GM03348 (cell line): ENCODE measurements at regions not wholly inside any gene's neighbourhood (a gene's known extent, or its start where the extent isn't known, plus 50 kb on each side); places are given as distances from the start of the nearest gene placed in this dataset.

Source experiments
- DNase-seq: peaks from one replicate; pipeline ENCODE4 v3.0.0; 2012; ENCODE audit warnings: low spot score

DNA sequence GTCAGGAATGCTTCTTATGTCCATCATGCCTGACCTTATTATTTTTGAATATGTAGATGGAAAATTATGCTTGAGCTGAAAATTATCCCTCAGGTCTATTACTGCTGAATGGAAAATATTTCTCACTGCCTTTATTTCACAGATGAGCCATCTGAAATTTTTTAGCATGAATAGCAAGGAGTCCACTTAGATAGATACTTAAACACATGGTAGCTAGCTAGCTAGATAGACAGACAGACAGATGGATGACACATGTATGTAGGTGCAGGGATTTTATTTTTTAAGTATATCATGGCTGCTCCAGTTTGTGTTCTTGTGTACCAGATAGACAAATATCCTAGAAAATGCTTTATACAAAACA is 645.0 kb downstream of the MMUT start:
- DNase-seq: no peak

DNA sequence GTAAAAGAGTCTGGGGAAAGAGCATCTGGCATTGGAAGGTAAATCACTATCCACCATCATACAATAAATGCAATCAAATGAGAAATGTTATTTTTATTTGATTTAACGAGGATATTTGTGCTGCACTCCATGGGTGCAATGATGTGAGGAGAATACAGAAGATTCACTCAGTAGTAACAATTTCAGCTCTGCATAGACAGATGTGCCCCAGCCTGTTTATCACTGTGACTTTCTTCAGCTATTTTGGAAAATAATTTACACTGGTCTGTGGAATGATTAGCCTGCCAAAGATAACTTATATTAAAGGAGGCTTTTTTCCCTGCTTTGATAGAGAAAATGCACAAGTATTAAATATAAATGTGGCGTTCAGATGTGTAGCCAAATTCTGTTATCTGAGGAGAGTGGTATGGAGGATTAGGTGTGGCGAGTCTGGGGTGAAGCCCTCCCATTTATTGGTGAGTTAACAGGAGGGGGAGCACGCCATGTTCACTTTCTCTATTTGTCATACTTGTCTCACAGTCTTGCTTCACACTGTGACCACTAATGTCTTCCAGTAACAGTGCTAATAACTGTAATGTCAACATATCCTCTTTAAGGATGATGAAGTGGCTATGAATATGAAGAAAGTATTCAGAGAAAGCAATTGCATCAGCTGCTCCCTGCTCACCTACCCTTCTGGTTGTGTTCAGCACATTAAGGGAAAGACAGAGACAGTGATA is 645.6 kb downstream of the MMUT start:
- peak; percentile 27 for DNase-seq

DNA sequence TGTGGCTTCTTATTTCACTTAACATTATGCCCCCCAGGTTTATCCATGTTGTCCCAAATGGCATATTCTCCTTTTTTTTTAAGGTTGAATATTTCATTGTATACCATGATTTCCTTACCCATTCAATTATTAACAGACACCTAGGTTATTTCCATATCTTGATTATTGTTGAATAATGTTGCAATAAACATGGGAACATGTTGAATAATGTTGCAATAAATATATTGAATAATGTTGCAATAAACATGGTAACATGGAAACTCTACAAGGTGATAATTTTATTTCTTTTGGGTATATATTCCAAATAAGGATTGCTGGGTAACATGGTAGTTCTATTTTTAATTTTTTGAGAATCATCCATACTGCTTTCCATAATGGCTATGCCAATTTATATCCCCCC is 648.1 kb downstream of the MMUT start:
- no peak for DNase-seq

DNA sequence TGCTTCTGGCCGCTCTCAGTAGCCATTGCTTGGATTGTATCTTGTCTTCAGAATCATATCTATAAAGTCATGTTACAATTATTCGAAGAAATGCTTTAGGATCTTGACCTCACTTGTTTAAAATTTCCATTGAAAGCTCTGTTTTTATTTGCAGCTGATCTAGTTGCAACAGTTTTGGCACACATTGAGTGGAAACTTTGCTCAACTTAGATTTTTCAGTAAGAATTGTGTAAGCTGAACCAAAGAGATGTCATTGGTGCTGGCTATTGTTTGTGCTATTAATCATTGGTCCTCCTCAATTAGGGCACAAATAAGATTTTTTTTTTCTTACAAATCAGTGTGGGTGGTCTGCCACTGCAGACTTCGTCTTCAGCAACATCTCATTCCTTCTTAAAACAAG is 649.2 kb downstream of the MMUT start:
- DNase-seq: no peak

DNA sequence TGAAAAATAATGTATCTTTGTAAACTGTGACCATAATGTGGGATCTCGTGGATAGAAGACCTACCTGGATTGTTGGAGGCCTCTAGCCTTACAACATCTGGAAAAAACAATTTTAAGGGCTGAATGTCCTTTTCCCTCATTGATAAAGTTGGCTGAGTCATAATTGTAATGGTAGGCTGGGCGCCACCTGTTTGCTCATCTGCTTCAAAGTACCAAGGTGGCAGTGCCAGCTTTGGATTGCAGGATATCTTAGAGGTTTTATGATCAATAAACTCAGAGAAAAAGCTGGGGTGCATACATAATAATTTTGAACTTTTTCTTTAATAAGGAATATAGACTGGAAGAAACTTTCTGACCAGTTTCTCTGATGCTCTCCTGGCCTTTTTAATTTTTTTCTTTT is 653.4 kb downstream of the MMUT start:
- no peak for DNase-seq

DNA sequence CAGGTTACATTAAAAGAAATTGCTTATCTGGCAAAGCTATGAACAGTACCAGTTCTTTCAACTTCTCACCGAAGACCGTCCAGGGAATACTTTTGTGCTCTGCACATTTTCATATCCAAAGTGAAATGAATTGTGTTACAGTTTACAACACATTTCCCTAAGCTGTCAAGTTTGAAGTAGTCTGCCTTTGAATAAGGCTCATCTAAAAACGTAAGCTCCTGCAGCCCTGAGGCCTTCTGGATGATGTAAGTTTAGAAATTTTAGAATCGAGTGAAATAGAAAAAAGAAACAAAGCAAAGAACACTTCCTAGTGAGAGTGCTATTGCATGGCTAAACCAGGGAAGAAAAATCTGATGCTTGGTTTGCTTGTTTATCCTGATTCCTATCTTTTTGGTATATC is 653.8 kb downstream of the MMUT start:
- no peak for DNase-seq

DNA sequence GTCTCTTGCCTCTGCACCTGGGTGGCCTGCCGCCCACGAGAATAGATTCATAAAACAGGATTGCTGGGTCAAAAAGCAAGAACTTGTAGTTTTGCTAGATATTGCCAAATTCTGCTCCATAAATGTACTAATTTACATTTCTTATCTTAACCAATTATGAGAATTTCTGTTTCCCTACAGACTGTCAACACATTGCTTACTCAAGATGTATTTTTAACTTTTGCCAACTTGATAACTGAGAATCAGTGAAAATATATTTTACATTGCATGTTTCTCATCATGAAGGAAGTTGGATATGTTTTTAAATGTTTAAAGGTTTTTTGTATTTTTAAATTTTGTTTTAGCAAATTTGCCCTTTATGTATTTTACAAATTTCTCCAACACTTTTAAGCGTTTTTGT is 664.8 kb downstream of the MMUT start:
- DNase-seq: no peak

DNA sequence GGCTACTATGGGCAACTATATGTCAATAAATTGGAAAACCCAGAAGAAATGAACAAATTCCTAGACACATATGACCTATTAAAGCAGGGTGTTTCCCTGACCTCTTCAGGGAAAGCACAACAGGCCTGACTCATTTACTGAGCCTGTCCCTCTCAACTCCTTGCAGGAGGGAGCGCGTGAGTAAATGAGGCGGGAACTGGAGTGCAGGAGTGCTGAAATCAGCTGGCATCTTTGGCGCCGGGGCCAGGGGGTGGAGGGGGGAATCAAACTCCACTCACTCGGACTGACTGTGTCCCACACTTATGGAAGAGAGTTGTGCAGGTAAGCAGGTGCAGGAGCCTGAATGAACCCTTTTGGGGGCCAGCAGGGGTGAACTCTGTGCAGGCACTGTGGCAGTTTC is 671.2 kb upstream of the PTCHD4 start:
- no peak for DNase-seq

DNA sequence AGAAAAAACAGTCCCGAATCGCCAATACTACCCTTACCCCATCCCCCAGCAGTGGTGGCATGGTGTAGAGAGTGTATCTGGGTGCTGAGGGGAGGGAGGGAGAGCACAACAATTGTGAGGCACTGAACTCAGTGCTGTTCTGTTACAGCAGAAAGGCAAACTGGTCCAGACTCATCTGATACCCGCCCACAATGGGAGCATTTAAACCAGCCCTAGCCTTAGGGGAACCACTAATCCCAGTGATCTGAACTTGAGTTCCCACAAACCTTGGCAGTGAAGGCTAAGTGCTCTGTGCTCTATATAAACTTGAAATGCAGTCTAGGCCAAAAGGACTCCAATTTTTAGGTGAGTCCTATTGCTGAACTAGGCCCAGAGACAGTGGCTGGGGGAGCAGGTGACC is 666.4 kb upstream of the PTCHD4 start:
- no peak for DNase-seq

DNA sequence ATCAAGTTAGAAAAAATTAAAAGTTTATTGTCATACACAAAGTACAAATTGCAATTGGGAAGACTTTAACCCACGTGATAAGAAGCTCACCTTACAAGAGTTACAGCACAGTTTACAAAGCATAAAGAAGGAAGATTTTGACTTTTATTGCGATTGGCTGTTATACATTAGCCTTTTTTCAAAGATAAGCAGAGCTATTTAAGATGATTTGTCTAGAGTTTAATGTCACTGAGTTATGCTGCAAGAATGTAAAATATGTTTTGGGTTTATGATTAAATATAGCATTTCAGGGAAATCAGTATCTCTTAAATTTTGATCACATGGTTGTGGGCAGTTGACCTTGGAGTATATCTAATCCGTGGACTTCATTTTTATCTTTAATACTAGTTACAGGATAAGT is 664.2 kb upstream of the PTCHD4 start:
- peak; percentile 13 for DNase-seq

DNA sequence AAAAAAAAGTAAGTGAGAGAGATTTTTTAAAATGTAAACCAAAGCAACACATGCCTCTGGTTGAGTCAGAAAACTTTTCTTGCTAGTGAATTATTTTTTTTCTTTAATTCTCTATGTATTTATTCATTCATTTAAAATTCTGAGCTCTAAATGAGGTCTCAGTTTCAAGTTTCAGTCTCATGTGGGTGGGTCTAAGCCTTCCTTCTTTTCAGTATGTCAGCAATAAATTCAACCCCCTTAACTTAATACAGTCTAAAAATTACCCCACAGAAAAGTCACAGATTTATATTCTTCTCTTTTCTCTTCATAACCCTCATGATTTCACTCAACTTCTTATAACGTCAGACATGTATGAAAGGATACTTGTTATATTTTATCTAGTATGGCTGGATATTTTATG is 663.3 kb upstream of the PTCHD4 start:
- no peak for DNase-seq

DNA sequence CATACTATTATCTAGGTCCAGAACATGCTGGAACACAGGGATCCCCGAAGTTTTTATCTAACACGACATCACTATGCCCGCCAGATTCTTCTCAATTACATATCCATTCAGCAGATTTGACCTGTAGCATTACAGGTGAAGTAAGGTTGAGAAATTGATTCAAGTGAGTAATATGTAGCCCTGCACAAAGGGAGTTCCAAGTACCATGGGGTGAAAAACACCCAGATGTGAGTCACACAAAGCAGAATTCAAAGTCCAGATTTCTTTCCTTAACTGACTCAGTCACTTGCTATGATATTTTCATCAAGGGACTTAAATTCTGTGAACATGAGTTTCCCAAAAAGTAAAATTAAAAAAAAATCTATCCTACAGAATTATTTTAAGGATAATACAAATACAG is 655.4 kb upstream of the PTCHD4 start:
- DNase-seq: peak; percentile 35

DNA sequence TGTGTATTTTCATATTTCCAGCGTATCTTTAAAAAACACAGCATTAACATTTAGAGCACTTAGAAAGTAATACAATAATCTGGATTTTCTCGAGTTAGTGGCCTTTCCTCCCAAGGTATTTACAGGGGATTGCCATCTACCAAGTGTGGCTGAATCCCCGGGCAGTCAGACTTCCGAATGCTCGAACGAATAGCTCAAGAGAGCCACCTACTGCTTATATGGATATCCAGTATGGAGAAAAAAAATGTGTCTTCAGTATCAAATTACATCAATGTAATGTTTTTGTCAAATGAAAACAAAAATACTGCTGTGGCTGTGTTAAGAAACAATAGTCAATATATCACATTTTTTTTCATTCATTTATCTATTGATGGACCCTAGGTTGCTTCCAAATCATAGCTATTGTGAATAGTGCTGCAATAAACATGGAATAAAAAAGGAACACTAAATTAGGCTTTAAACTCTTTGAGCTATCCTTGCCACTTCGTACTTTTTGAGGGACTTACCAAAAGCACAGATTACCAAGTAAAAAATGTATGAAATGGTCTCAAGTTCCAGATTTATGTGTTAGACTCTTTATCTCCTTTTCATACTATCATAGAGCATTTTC is 654.5 kb upstream of the PTCHD4 start:
- peak; percentile 57 for DNase-seq

DNA sequence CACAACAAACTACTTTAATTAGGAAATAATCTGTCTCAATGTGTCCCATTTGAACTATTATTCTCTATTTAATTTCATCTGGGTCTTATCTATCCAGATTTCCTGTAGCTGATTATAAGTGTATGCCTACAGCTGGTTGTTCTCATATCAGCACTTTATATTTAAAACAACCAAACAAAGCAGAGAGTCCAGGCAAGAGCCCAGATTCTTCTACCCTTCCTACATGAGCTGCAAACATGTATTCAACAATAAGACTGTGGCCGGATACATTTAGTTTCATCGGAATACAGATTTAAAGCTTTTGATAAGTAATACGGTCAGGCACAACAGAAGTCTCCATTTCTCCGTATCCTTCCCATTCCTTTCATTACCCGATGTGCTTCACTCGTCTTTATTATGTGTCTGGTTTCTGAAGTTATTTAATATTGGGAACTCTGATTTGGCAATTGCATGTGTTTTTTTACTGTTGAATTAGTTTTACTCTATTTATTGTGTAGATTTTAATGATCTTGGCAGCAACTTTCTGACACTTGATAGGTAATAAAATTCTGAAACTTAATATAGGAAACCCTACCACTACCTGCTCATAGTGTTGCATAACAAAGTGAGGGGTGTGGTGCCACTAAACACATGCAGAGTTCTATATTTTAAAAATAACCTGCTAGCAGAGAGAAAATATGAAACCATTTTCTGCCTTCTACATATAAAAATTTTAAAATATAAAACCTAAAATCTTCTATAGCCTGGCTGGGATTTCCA is 653.5 kb upstream of the PTCHD4 start:
- no peak for DNase-seq

DNA sequence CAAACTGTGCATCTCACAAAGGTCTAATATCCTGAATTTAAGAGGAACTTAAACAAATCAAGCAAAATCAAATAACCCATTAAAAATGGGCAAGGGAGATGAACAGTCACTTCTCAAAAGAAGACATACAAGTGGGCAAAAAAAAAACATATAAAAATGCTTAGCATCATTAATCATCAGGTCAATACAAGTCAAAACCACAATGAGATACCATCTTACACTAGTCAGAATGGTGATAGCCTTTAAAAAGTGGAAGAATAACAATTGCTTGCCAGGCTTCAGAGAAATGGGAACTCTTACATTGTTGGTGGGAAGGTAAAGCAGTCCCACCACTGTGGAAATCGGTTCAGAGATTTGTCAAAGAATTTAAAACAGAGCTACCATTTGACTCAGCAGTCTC is 646.7 kb upstream of the PTCHD4 start:
- DNase-seq: no peak

DNA sequence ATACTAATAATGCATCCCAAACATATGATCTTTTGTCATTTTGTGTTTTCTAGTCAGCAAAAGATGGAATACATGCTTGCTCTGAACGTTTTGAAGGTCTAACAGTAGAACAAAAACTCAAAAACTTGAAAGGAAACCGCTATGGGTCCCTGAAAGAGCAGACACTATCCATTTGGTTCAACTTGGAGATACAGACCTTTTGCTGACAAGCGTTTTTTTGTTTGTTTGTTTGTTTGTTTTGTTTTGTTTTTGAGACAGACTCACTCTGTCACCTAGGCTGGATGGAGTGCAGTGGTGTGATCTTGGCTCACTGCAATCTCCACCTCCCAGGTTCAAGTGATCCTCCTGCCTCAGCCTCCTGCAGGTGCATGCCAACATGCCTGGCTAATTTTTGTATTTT is 644.3 kb upstream of the PTCHD4 start:
- DNase-seq: no peak

DNA sequence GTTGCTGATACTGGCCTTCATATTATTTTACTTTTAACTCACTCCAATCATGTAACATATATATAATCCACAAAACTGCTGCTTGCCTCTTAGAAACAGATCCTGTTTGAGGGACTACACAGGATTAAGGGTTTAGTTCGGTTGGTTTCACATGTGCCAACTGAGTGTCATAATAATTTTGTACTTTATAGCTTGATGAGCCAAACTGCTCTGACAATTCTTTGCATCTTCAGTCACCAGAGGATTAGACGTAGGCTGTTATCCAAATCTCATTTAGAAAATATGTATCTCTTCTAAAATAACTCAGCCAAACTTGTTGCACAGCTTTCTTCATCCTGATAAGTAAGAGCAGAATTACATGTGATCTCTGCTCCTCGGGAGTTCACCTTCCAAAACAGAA is 643.6 kb upstream of the PTCHD4 start:
- DNase-seq: no peak

DNA sequence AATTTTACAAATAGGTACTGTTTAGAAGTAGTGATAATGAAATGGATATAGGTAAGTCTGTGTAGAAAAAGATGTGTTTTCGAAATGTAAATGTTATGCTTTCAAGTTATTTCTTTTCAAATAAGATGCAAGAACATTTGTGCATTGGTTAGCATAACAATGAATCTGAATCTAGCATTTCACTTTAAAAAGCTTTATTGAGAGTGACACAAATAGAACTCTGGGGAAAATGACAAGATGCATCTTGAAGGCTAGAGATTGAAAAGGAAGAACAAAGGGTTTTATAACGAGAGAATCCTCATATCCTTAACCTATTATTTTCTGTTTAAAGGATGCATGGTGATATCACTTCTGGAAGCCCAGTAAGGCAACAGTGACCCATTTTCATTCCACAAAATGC is 639.9 kb upstream of the PTCHD4 start:
- DNase-seq: no peak

DNA sequence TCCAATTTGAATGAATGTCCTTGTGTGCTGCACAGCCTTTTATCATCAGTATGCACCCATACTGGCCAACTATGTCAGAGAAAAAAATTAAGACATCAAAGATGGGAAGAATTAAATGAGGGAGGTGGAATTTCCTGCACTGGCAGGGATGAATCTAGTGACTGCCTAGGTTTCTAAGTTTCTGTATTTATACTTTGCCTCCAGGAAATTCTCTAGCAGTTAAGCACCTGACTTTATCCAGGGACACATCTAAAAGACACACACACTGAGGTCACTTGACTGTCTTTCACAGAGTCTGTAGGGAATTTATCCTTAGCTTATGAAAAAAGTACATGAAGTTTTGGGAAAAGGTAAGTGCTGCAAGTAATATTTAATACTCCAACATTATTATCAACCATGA is 636.5 kb upstream of the PTCHD4 start:
- no peak for DNase-seq

DNA sequence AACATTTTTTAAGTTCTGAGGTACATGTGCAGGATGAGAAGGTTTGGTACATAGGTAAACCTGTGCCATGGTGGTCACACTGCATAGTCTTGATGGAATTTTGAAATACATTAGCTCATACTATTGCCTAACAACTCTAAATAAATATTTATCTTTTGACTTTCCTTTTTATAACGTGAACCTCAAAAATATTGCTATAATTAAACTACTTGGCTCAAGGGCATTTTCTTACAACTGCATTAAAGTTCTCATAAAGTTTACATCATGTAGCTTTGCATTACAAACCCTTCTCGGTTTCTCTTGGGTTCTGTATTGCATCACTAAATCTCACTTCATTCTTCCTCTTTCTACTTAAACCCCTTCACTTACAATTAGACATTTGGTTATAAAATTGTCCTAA is 636.0 kb upstream of the PTCHD4 start:
- no peak for DNase-seq

DNA sequence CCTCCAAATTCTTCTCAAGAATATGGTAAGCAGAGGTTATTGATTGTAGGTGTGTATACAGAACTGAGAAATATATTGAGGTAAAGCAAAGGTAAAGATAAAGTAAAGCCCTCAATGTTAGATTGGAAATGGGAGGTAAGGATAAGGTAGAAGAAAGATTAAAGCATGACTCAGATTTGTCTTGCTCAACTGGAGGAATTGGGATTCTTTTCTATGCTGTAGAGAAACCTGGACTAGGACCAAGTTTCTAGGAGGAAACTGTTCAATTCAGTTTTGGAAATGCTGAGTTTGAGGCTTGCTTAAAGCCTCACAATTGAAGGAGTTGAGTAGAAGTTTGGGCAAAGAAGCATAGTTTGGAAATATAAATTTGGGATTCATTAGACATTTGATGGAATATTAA is 634.0 kb upstream of the PTCHD4 start:
- DNase-seq: peak; percentile 24

DNA sequence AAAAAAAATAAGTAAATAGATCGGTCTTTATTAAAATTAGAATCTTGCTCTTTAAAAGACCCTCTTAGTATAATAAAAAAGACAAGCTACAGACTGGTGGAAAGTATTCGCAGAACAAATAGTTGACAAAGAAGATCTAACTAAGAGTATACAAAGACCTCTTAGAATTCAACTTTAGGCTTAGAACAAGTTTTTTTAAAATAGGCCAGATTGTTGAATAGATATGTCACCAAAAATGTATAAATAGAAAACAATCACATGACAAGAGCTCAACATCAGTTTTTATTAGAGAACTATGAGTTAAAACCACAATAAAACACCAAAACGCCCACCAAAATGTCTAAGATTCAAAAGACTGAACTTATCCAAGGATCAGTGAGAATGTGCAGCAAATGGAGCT is 632.7 kb upstream of the PTCHD4 start:
- DNase-seq: no peak

DNA sequence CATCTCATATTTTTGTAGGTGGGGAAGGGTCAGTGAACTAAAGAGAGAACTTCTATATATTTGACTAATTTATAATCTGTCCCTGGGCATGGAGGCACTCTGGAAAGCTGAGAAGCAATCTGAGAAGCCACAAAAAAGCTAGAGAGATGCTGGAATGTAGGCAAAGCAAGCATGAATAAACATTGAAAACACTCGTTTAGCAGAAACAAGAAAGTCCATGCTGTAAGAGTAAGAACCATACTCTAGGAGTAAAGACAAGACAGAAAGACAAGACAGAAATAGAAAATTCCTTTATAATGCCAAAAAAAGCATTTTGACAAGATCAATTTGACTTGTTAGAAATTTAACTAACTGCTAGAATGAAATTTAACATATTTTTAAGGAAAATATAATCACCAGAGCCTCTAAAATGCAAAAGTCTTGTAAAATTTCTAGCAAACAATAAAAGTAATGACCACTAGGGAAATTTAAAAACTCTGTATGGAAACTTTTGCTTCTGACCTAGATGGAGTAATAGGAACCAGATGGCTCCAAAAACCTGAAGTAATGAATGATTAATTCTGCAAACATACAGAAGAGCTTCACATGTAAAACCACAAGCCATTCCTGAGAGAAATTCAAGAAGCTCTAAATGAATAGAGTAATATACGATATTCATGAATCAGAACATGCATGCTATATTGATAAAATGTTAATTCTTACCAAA is 625.7 kb upstream of the PTCHD4 start:
- DNase-seq: peak; percentile 70
